ENCODE measurements at regions not wholly inside any gene's neighbourhood (a gene's known extent, or its start where the extent isn't known, plus 50 kb on each side); places are given as distances from the start of the nearest gene placed in this dataset.

DNA sequence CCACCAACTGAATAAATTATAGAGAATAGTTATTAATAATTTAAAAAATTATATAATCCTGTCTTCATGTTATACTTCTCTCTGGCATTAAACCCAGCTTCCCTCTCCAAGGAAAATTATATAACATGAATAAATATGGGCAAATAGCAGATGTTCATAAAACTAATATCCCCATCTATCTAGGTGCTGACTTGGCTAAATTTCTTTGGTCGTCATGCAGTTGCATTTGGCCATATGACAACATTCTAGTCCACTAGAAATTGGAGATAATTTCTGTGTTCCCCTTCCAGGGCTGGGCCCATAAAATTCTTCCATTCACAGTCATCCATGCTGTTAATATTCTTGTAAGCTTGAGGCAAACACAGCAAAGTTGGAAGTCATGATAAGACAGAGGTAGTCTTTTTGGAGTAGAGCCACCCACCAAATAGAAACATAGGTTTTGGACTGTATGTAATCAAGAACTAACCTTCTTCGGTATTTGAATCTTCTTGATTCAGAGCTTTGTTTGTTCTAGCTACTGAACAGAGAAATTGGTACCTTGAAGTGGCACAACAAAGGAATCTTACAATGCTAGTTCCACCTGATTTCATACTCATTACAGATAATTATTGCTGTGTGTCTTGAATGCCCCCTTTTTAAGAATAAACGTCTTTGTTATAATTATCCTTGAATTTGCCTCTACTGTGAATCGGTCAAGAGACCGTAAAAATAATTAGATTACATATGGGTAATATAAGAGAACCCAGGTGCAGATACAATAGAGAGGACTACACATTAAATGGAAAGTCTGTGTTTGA lies 678.5 kb upstream of the PCDH20 start:
- TF ChIP-seq, protein P1, sequence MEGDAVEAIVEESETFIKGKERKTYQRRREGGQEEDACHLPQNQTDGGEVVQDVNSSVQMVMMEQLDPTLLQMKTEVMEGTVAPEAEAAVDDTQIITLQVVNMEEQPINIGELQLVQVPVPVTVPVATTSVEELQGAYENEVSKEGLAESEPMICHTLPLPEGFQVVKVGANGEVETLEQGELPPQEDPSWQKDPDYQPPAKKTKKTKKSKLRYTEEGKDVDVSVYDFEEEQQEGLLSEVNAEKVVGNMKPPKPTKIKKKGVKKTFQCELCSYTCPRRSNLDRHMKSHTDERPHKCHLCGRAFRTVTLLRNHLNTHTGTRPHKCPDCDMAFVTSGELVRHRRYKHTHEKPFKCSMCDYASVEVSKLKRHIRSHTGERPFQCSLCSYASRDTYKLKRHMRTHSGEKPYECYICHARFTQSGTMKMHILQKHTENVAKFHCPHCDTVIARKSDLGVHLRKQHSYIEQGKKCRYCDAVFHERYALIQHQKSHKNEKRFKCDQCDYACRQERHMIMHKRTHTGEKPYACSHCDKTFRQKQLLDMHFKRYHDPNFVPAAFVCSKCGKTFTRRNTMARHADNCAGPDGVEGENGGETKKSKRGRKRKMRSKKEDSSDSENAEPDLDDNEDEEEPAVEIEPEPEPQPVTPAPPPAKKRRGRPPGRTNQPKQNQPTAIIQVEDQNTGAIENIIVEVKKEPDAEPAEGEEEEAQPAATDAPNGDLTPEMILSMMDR (IDR thresholded peaks at IDR 0.05) = no peak

DNA sequence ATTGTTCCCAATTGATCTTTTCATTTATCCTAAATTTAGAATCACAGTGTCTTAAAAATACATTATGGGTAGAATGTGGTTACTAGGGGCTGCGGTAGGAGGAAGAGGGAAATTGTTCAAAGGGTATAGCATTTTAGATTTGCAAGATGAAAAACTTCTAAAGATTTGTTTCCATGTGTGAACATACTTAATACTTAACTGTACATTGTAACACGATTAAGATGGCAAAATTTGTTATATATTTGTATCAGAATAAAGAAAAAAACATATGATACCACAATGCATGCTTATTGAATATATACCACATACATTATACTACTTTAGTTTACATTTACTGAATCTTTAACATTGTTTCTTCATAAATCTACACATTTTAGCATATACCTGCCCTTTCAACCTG lies 677.3 kb upstream of the PCDH20 start:
- TF ChIP-seq, protein P1 (IDR thresholded peaks at IDR 0.05) = no peak

DNA sequence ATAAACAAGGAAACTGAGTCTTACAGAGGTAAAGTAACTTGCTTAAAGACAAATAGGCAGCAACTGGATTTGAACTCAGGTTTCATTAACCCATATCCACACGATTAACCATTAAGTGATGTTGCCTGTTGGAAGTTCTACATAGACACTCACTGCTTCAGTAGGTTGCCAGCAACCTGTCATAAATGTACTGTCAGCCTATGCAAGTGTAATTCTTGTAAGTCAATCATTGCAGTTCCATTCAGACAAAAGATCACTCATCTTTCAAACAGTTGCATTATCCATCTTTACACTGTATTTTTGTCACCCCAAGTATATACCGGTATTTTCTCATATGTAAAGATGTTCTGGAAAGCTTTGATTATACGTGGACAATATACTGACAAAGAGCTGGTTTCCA lies 676.9 kb upstream of the PCDH20 start:
- TF ChIP-seq, protein P1 (IDR thresholded peaks at IDR 0.05) = no peak

DNA sequence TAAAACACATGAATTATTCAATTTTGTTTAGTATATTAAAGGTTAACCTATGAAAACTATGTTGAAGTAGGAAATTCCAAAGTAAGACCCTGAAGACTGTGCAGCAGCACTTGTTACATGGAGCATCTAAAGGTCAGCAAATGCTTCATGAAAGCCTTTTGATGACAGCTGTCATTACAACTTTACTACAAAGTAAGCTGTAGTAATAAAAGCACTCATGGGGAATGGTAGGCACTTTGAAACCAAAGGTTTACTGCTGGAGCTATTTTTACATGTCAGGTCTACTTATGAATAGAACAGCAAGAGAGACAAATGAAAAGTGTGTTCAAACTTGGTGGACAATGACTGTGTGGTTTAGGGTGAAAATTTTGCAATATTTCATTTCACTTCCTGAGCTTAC lies 672.5 kb upstream of the PCDH20 start:
- TF ChIP-seq, protein P1 (IDR thresholded peaks at IDR 0.05) = no peak

DNA sequence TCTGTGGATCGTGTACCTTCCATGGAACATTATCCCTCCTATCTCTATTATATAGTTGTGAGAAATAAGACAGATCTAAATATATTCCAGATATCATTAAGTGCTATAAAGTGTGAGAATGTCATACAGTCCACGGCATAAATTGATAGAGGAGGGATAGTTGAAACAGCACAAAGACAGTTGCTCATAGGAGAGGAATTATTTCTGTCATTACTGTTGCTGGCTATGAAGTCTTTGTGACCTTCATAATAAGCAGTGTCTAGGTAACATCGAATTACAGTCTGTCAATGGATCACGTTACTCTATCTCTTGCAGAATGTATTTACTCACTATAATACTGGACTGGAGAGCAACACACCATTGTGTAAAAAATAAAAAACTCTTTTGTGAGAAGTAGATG lies 671.5 kb upstream of the PCDH20 start:
- TF ChIP-seq, protein P1 (IDR thresholded peaks at IDR 0.05) = no peak

DNA sequence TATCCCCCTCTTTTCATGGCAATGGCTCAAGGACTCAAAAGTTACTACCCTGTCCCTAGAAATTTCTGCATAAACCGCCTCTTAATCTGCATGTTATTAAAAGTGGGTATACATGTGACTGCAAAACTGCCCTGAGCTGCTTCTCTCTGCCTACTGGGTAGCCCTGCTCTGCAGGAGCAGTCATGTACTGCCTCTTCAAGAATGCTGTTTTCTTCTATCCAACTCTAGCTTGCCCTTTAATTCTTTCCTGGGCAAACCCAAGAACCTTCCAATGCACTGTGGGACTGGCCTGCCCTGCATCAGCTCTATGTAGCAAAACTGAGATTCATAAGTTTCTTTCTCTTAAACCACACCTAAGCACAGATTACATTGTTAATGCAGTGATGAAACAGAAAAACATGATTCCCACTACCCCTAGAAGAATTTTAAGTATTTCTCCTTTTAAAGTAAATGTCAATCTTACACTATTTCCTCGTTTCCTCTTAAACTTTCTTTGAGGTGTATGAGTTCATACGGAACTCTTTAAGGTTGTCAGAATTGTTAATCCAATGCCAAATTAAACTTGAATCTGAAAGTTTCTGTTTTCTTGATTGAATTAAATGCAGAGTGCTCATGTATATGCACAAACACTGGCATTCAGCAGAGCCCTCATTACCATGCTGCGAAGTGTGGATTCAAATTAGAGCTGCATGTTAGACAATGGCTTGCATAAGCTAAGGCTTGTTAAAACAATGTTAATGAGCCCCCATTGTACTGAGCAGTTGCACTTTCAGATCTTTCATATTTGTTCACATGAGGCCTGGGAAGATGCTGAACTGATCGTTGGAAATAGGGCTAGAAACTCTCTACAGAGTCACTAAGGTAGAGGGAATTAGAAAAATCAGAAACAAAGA lies 669.9 kb upstream of the PCDH20 start:
- TF ChIP-seq, protein P1 (IDR thresholded peaks at IDR 0.05) = no peak

DNA sequence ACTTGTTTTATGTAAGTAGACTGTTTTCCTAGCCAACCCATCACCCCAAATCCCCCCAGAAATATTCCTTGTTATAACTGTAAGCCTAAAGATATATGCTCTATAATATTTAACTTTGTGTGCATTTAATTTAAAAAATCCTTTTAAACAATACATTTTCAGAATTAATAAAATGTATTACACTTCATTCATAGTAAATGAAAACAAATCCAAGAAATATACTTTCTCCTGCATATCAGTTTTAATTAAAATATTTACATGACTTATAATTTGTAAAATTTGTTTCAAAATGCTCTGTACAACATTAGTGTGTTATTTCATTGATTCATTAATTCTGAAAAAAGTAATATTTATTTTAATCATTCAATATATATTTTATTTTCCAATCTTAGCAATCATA lies 669.1 kb upstream of the PCDH20 start:
- TF ChIP-seq, protein P1 (IDR thresholded peaks at IDR 0.05) = no peak

Measured in LNCAP (cell line).